ENCODE measurements at regions not wholly inside any gene's neighbourhood (a gene's known extent, or its start where the extent isn't known, plus 50 kb on each side); places are given as distances from the start of the nearest gene placed in this dataset.

- Histone ChIP-seq H3K9ac (no peak overlapping the region), H3K27ac (no peak overlapping the region), H3K9me3 (ENCODE audit: low read depth) (no peaks in the 10 kb centered on the region), H3K9me2 (ENCODE audit: insufficient read depth) (no peaks in the 10 kb centered on the region), H3F3A (ENCODE audit: insufficient read depth) (peaks cover 6% of the 10 kb centered on the region), H3K4me2 (ENCODE audit: unreplicated experiment) (no peak overlapping the region), H2AFZ (no peak overlapping the region), H3K4me3 (no peak overlapping the region), H3K4me1 (ENCODE audit: insufficient read depth) (peaks cover 8% of the 10 kb centered on the region), H4K20me1 (ENCODE audit: insufficient read depth) (no peaks in the 10 kb centered on the region), H3K79me2 (ENCODE audit: insufficient read depth) (no peaks in the 10 kb centered on the region), H3K27me3 (replicated peaks; ENCODE audit: insufficient read depth) (peaks cover 15% of the 10 kb centered on the region), H3K36me3 (ENCODE audit: low read depth) (no peaks in the 10 kb centered on the region)
- DNase-seq = no peak
- TF ChIP-seq EZH2phosphoT487 (IDR thresholded peaks at IDR 0.05; ENCODE audit: insufficient read depth, low read depth) (no peak), EZH2 (IDR thresholded peaks at IDR 0.05; ENCODE audit: insufficient read depth, poor library complexity, severe bottlenecking) (no peak)
- in situ Hi-C loops (cut with MboI) = no loop called here
Measured at GRCh38 chr14:30295980-30296379, 263.0 kb upstream of the G2E3 start.

GRCh38 chr14:30296931-30297405 lies 262.0 kb upstream of the G2E3 start:
- in situ Hi-C loops (cut with MboI) = no loop called here
- WGBS, 2 experiments (ENCODE audit: low coverage in 1 of 2, low lambda C conversion rate in 2 of 2, missing lambda C conversion rate in 2 of 2) = 76 to 83% methylated on average over 11 of the region's 11 CpGs
- Histone ChIP-seq H3K27ac (no peak overlapping the region), H3K9me3 (ENCODE audit: low read depth) (no peaks in the 10 kb centered on the region), H3K4me2 (ENCODE audit: unreplicated experiment) (no peak overlapping the region), H3K4me1 (ENCODE audit: insufficient read depth) (no peaks in the 10 kb centered on the region; the same call in 1 of the 2 replicates), H3K36me3 (ENCODE audit: low read depth) (no peaks in the 10 kb centered on the region), H4K20me1 (ENCODE audit: insufficient read depth) (no peaks in the 10 kb centered on the region), H3K27me3 (replicated peaks; ENCODE audit: insufficient read depth) (peaks cover 15% of the 10 kb centered on the region), H3K4me3 (no peak overlapping the region), H3F3A (ENCODE audit: insufficient read depth) (no peaks in the 10 kb centered on the region), H3K79me2 (ENCODE audit: insufficient read depth) (no peaks in the 10 kb centered on the region), H2AFZ (no peak overlapping the region), H3K9ac (no peak overlapping the region), H3K9me2 (ENCODE audit: insufficient read depth) (no peaks in the 10 kb centered on the region)
- no peak for DNase-seq
- TF ChIP-seq EZH2 (IDR thresholded peaks at IDR 0.05; ENCODE audit: insufficient read depth, poor library complexity, severe bottlenecking) = no peak
- TF ChIP-seq EZH2phosphoT487 (IDR thresholded peaks at IDR 0.05; ENCODE audit: insufficient read depth, low read depth) = no peak

GRCh38 chr14:30297876-30298795 lies 260.8 kb upstream of the G2E3 start:
- Histone ChIP-seq H3K9me2 (ENCODE audit: insufficient read depth) (no peaks in the 10 kb centered on the region), H3K9ac (no peak overlapping the region), H3K79me2 (ENCODE audit: insufficient read depth) (no peaks in the 10 kb centered on the region), H3K27ac (no peak overlapping the region), H3K4me2 (ENCODE audit: unreplicated experiment) (no peak overlapping the region), H3K4me3 (no peak overlapping the region), H3K9me3 (ENCODE audit: low read depth) (no peaks in the 10 kb centered on the region), H3K4me1 (ENCODE audit: insufficient read depth) (no peaks in the 10 kb centered on the region), H3F3A (ENCODE audit: insufficient read depth) (no peaks in the 10 kb centered on the region), H3K36me3 (ENCODE audit: low read depth) (no peaks in the 10 kb centered on the region), H4K20me1 (ENCODE audit: insufficient read depth) (no peaks in the 10 kb centered on the region), H2AFZ (no peak overlapping the region), H3K27me3 (replicated peaks; ENCODE audit: insufficient read depth) (peaks cover 15% of the 10 kb centered on the region)
- in situ Hi-C loops (cut with MboI) = no loop called here
- DNase-seq = no peak
- WGBS, 2 experiments (ENCODE audit: low coverage in 1 of 2, low lambda C conversion rate in 2 of 2, missing lambda C conversion rate in 2 of 2) = 48 to 51% methylated on average over 10 of the region's 10 CpGs
- TF ChIP-seq EZH2phosphoT487 (IDR thresholded peaks at IDR 0.05; ENCODE audit: insufficient read depth, low read depth) (no peak), EZH2 (IDR thresholded peaks at IDR 0.05; ENCODE audit: insufficient read depth, poor library complexity, severe bottlenecking) (no peak)

- no peaks in the 10 kb centered on the region for H3K9me2 ChIP-seq (ENCODE audit: insufficient read depth)
- no peak overlapping the region for H2AFZ ChIP-seq
- no peaks in the 10 kb centered on the region for H3K4me1 ChIP-seq (ENCODE audit: insufficient read depth)
- no peaks in the 10 kb centered on the region for H3K79me2 ChIP-seq (ENCODE audit: insufficient read depth)
- H3K27ac ChIP-seq = no peak overlapping the region
- 73 to 77% methylated on average over 8 of the region's 8 CpGs for WGBS, 2 experiments (ENCODE audit: low coverage in 1 of 2, low lambda C conversion rate in 2 of 2, missing lambda C conversion rate in 2 of 2)
- in situ Hi-C loops (cut with MboI) = no loop called here
- peaks cover 22% of the 10 kb centered on the region for H3K27me3 ChIP-seq (replicated peaks; ENCODE audit: insufficient read depth)
- no peak for DNase-seq
- H3K4me3 ChIP-seq = no peak overlapping the region
- TF ChIP-seq EZH2phosphoT487 (IDR thresholded peaks at IDR 0.05; ENCODE audit: insufficient read depth, low read depth) = no peak
- TF ChIP-seq EZH2 (IDR thresholded peaks at IDR 0.05; ENCODE audit: insufficient read depth, poor library complexity, severe bottlenecking) = no peak
- no peak overlapping the region for H3K4me2 ChIP-seq (ENCODE audit: unreplicated experiment)
- no peaks in the 10 kb centered on the region for H4K20me1 ChIP-seq (ENCODE audit: insufficient read depth)
- H3K9me3 ChIP-seq (ENCODE audit: low read depth) = no peaks in the 10 kb centered on the region
- no peaks in the 10 kb centered on the region for H3F3A ChIP-seq (ENCODE audit: insufficient read depth)
- no peaks in the 10 kb centered on the region for H3K36me3 ChIP-seq (ENCODE audit: low read depth)
- H3K9ac ChIP-seq = no peak overlapping the region
Measured at GRCh38 chr14:30299915-30300314, 259.0 kb upstream of the G2E3 start.

Data from GM23248 (cell line).